Neuronal stem cell (in vitro differentiated cells): ENCODE measurements at regions not wholly inside any gene's neighbourhood (a gene's known extent, or its start where the extent isn't known, plus 50 kb on each side); places are given as distances from the start of the nearest gene placed in this dataset.

Experiments
- DNase-seq: peaks from one replicate; pipeline ENCODE4 v3.0.0-alpha.2; 2013; ENCODE audit warnings: low spot score
- H2AFZ ChIP-seq: one replicate; pipeline ENCODE4 v1.6.1; 2013; ENCODE audit warnings: mild to moderate bottlenecking, low read length, inconsistent platforms
- H2AK5ac ChIP-seq: 2 replicates; pipeline ENCODE4 v1.6.1; 2013; ENCODE audit warnings: low read depth, mild to moderate bottlenecking, inconsistent platforms, low read length, moderate library complexity, mixed read lengths
- H2BK120ac ChIP-seq: 2 replicates; pipeline ENCODE4 v1.6.1; 2013; ENCODE audit warnings: low read depth, mild to moderate bottlenecking, inconsistent platforms, low read length, moderate library complexity, mixed read lengths
- H2BK12ac ChIP-seq: one replicate; pipeline ENCODE4 v1.6.1; 2013; ENCODE audit warnings: low read length, inconsistent platforms
- H2BK15ac ChIP-seq: 2 replicates; pipeline ENCODE4 v1.6.1; 2013; ENCODE audit warnings: mild to moderate bottlenecking, low read length, inconsistent platforms, mixed read lengths
- H2BK5ac ChIP-seq: one replicate; pipeline ENCODE4 v1.6.1; 2013; ENCODE audit warnings: inconsistent platforms, mild to moderate bottlenecking, low read length, moderate library complexity
- H3K14ac ChIP-seq: one replicate; pipeline ENCODE4 v1.6.1; 2013; ENCODE audit warnings: low read length, inconsistent platforms
- H3K18ac ChIP-seq: 2 replicates; pipeline ENCODE4 v1.6.1; 2013; ENCODE audit warnings: low read length, inconsistent platforms
- H3K23ac ChIP-seq: 2 replicates; pipeline ENCODE4 v1.6.1; 2013; ENCODE audit warnings: low read depth, mild to moderate bottlenecking, mixed read lengths, low read length, inconsistent platforms; ENCODE audit not compliant: poor library complexity
- H3K27ac ChIP-seq: replicated peaks from 3 replicates; pipeline ENCODE4 v1.5.1; 2013; ENCODE audit warnings: low read length, inconsistent platforms
- H3K27me3 ChIP-seq, 3 experiments: 2 replicates each; pipeline ENCODE4 v1.6.1; 2013; ENCODE audit warnings: low read length in 3 of 3, mild to moderate bottlenecking in 2 of 3, inconsistent platforms in 1 of 3, low read depth in 1 of 3, mixed read lengths in 1 of 3, moderate library complexity in 1 of 3; ENCODE audit not compliant: control insufficient read depth in 3 of 3, insufficient read depth in 3 of 3
- H3K36me3 ChIP-seq, 2 donors: replicated peaks in 1 of 2; 2 replicates each; pipeline ENCODE4 v1.6.1; 2013; ENCODE audit warnings: low read length in 2 of 2; ENCODE audit not compliant: control insufficient read depth in 2 of 2, insufficient read depth in 2 of 2
- H3K4ac ChIP-seq: 2 replicates; pipeline ENCODE4 v1.6.1; 2013; ENCODE audit warnings: inconsistent platforms, mild to moderate bottlenecking, low read length, moderate library complexity
- H3K4me1 ChIP-seq, 2 donors: 1 replicate in 1 of 2; 2 replicates in 1 of 2; pipeline ENCODE4 v1.6.1; 2013; ENCODE audit warnings: low read length in 2 of 2, low read depth in 1 of 2; ENCODE audit not compliant: control insufficient read depth in 2 of 2, insufficient read depth in 1 of 2
- H3K4me2 ChIP-seq: one replicate; pipeline ENCODE4 v1.6.1; 2013; ENCODE audit warnings: mild to moderate bottlenecking, low read length, inconsistent platforms; ENCODE audit not compliant: insufficient read depth, poor library complexity, severe bottlenecking
- H3K4me3 ChIP-seq, 2 donors: 2 replicates each; pipeline ENCODE4 v1.5.1; 2013; ENCODE audit warnings: low read length in 2 of 2, mild to moderate bottlenecking in 2 of 2, inconsistent platforms in 1 of 2, moderate library complexity in 1 of 2
- H3K79me1 ChIP-seq: one replicate; pipeline ENCODE4 v1.6.1; 2013; ENCODE audit warnings: low read depth, mild to moderate bottlenecking, inconsistent platforms, low read length, moderate library complexity
- H3K9ac ChIP-seq: one replicate; pipeline ENCODE4 v1.6.1; 2013; ENCODE audit warnings: mild to moderate bottlenecking, low read depth, low read length, inconsistent platforms; ENCODE audit not compliant: poor library complexity
- H3K9me3 ChIP-seq, 2 donors: replicated peaks in 1 of 2; 2 replicates each; pipeline versions ENCODE3 to v1.6.1; 2013; ENCODE audit warnings: low read length in 2 of 2, mild to moderate bottlenecking in 2 of 2, inconsistent platforms in 1 of 2, low read depth in 1 of 2, mixed read lengths in 1 of 2, moderate library complexity in 1 of 2; ENCODE audit not compliant: control insufficient read depth in 2 of 2, insufficient read depth in 1 of 2
- H4K8ac ChIP-seq: one replicate; pipeline ENCODE4 v1.6.1; 2013; ENCODE audit warnings: low read depth, mild to moderate bottlenecking, inconsistent platforms, low read length, moderate library complexity
- H4K91ac ChIP-seq: one replicate; pipeline ENCODE4 v1.6.1; 2013; ENCODE audit warnings: low read length, low read depth, mild to moderate bottlenecking, inconsistent platforms; ENCODE audit not compliant: poor library complexity
- WGBS, 2 donors: extraction: QIAGEN DNeasy Blood & Tissue Kit; methylation state at CpG; one replicate each; pipeline ENCODE4 v1.1.7; 2013; ENCODE audit warnings: missing lambda C conversion rate in 2 of 2, mixed read lengths in 1 of 2; ENCODE audit not compliant: insufficient read length in 2 of 2, insufficient replicate concordance in 1 of 2; ENCODE audit errors: extremely low coverage in 2 of 2; 5-methylcytosine and 5-hydroxymethylcytosine counted together

- H2BK5ac ChIP-seq: no peak overlapping the region
- no peak overlapping the region for H2BK12ac ChIP-seq
- no peak overlapping the region for H2BK15ac ChIP-seq
- no peak overlapping the region for H4K91ac ChIP-seq
- H3K9ac ChIP-seq: no peak overlapping the region
- no peak overlapping the region for H2AFZ ChIP-seq
- no peak overlapping the region for H2BK120ac ChIP-seq
- no peaks in the 10 kb centered on the region for H3K9me3 ChIP-seq
- H3K4me2 ChIP-seq: no peak overlapping the region
- H3K4me3 ChIP-seq: no peak overlapping the region
- no peak overlapping the region for H3K27ac ChIP-seq
- H3K4me1 ChIP-seq: no peaks in the 10 kb centered on the region
- no peak overlapping the region for H3K4ac ChIP-seq
- H3K18ac ChIP-seq: no peak overlapping the region
- no peaks in the 10 kb centered on the region for H3K27me3 ChIP-seq
- no peak overlapping the region for H3K14ac ChIP-seq
- H3K79me1 ChIP-seq: no peaks in the 10 kb centered on the region
- no peak for DNase-seq
- H3K36me3 ChIP-seq: no peaks in the 10 kb centered on the region
- H2AK5ac ChIP-seq: no peak overlapping the region
- H4K8ac ChIP-seq: no peak overlapping the region
- no CpG with 5 or more reads among the region's 4 CpGs for WGBS, 2 donors
- H3K23ac ChIP-seq: no peak overlapping the region
These were observed 1994.9 kb downstream of the NCAM2 start for GRCh38 chr21:22993144-22993543.

DNA sequence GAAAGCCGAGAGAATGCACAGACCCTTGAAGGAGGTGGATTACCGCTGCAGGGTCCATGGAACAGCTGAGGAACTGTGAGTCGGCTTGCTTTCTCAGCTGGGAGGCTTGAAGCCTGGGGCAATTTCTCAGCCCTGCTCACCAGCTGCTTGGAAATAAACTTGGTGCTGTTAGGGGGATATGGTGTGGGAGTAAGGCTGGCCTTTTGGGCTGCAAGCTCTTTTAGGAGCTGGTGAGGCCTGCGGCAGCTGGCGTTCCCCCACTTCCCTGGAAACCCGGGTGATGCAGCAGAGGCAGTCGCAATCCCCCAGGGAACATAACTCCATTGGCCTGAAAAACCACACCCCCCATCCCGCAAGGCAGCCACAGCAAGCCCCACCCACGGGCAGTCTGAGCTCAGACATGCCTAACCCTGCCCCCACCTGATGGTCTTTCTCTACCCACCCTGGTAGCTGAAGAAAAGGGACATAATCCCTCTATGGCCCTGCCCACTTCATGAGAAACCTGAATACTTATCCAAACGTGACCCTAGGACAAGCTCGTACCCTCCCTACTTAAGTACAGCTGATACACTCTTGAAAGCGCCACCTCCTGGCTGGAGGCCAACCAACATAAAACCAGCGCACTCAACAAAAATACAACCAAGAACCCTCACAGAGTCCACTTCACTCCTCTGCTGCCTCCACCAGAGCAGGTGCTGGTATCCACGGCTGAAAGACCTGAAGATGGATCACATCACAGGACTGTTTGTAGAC, 1995.8 kb downstream of the NCAM2 start:
- H3K4ac ChIP-seq: no peak overlapping the region
- H3K4me1 ChIP-seq: no peaks in the 10 kb centered on the region
- DNase-seq: no peak
- no peak overlapping the region for H2BK12ac ChIP-seq
- H3K23ac ChIP-seq: no peak overlapping the region
- no peak overlapping the region for H4K8ac ChIP-seq
- H3K4me2 ChIP-seq: no peak overlapping the region
- H2BK120ac ChIP-seq: no peak overlapping the region
- no peaks in the 10 kb centered on the region for H3K9me3 ChIP-seq
- H3K79me1 ChIP-seq: no peaks in the 10 kb centered on the region
- no peaks in the 10 kb centered on the region for H3K27me3 ChIP-seq
- no peak overlapping the region for H3K9ac ChIP-seq
- H2BK15ac ChIP-seq: no peak overlapping the region
- no peak overlapping the region for H3K14ac ChIP-seq
- no peak overlapping the region for H4K91ac ChIP-seq
- no peak overlapping the region for H3K27ac ChIP-seq
- H2AK5ac ChIP-seq: no peak overlapping the region
- H2AFZ ChIP-seq: peak overlapping the region; percentile 9
- H3K36me3 ChIP-seq: no peaks in the 10 kb centered on the region
- H3K18ac ChIP-seq: no peak overlapping the region
- WGBS, 2 donors: no CpG with 5 or more reads among the region's 14 CpGs
- no peak overlapping the region for H2BK5ac ChIP-seq
- no peak overlapping the region for H3K4me3 ChIP-seq

- no peaks in the 10 kb centered on the region for H3K36me3 ChIP-seq
- no peaks in the 10 kb centered on the region for H3K9me3 ChIP-seq
- no peak overlapping the region for H3K4ac ChIP-seq
- H2BK120ac ChIP-seq: no peak overlapping the region
- H3K79me1 ChIP-seq: no peaks in the 10 kb centered on the region
- no peak overlapping the region for H3K9ac ChIP-seq
- H3K4me2 ChIP-seq: no peak overlapping the region
- WGBS, 2 donors: no CpG with 5 or more reads among the region's 5 CpGs
- no peak overlapping the region for H4K91ac ChIP-seq
- H2AFZ ChIP-seq: no peak overlapping the region
- H3K27ac ChIP-seq: no peak overlapping the region
- H3K4me1 ChIP-seq: peaks cover 0 to 3% of the 10 kb centered on the region in 2 donors
- H3K14ac ChIP-seq: no peak overlapping the region
- H2BK5ac ChIP-seq: no peak overlapping the region
- no peak overlapping the region for H3K23ac ChIP-seq
- no peak overlapping the region for H3K18ac ChIP-seq
- DNase-seq: no peak
- H3K27me3 ChIP-seq: no peaks in the 10 kb centered on the region
- no peak overlapping the region for H3K4me3 ChIP-seq
- H2AK5ac ChIP-seq: no peak overlapping the region
- no peak overlapping the region for H2BK12ac ChIP-seq
- no peak overlapping the region for H2BK15ac ChIP-seq
- no peak overlapping the region for H4K8ac ChIP-seq
These were observed 2005.7 kb downstream of the NCAM2 start for GRCh38 chr21:23003951-23004350.

- no peak overlapping the region for H2BK12ac ChIP-seq
- H3K36me3 ChIP-seq: no peaks in the 10 kb centered on the region
- H2AK5ac ChIP-seq: no peak overlapping the region
- no peak overlapping the region for H3K4me2 ChIP-seq
- H3K4me3 ChIP-seq: no peak overlapping the region
- no peaks in the 10 kb centered on the region for H3K79me1 ChIP-seq
- H3K14ac ChIP-seq: no peak overlapping the region
- no peak overlapping the region for H2AFZ ChIP-seq
- H2BK15ac ChIP-seq: no peak overlapping the region
- no peaks in the 10 kb centered on the region for H3K9me3 ChIP-seq
- H4K8ac ChIP-seq: no peak overlapping the region
- DNase-seq: no peak
- H3K4me1 ChIP-seq: peaks cover 0 to 3% of the 10 kb centered on the region in 2 donors
- H3K27me3 ChIP-seq: no peaks in the 10 kb centered on the region
- no peak overlapping the region for H3K18ac ChIP-seq
- H3K9ac ChIP-seq: no peak overlapping the region
- H3K27ac ChIP-seq: no peak overlapping the region
- no peak overlapping the region for H3K4ac ChIP-seq
- no peak overlapping the region for H2BK120ac ChIP-seq
- H2BK5ac ChIP-seq: no peak overlapping the region
- H4K91ac ChIP-seq: no peak overlapping the region
- 100% methylated on average over 3 of the region's 6 CpGs; no CpG with 5 or more reads in 1 of the 2 donors for WGBS, 2 donors
- H3K23ac ChIP-seq: no peak overlapping the region
These were observed 2010.5 kb downstream of the NCAM2 start for GRCh38 chr21:23008601-23009202.
